ENCODE measurements at regions not wholly inside any gene's neighbourhood (a gene's known extent, or its start where the extent isn't known, plus 50 kb on each side); places are given as distances from the start of the nearest gene placed in this dataset.
"Not testable (repeated sequence)": the region's sequence is repeated elsewhere in the genome, so short reads cannot be mapped to it uniquely, and the experiment has no call there.

GRCh38 chr14:82676403-82676802 is 1142.8 kb upstream of the SEL1L start:
- Histone ChIP-seq H3K27ac (ENCODE audit: insufficient read depth, low read length, poor library complexity, severe bottlenecking) (no peak overlapping the region), H3K4me3 (ENCODE audit: low read depth, low read length) (no peak overlapping the region), H3K36me3 (ENCODE audit: control insufficient read depth, insufficient read depth, low read length) (no peaks in the 10 kb centered on the region), H3K4me1 (ENCODE audit: control insufficient read depth, insufficient read depth, low read length, poor library complexity, severe bottlenecking) (no peaks in the 10 kb centered on the region), H3K9me3 (ENCODE audit: control insufficient read depth in 2 of 2, low read length in 2 of 2) (peaks cover 0 to 5% of the 10 kb centered on the region in 2 experiments), H3K27me3 (ENCODE audit: control insufficient read depth, insufficient read depth, low read length) (no peaks in the 10 kb centered on the region)
- H3K27me3 Mint-ChIP-seq = no peaks in the 10 kb centered on the region
- ATAC-seq (ENCODE audit: low read depth in 2 of 2) (no peak), DNase-seq (no peak)
- no peaks in the 10 kb centered on the region for H3K4me1 Mint-ChIP-seq
- H3K36me3 Mint-ChIP-seq = no peaks in the 10 kb centered on the region
- H3K27ac Mint-ChIP-seq = no peak overlapping the region
- peaks cover 3 to 14% (median 8%) of the 10 kb centered on the region in 7 donors for H3K9me3 Mint-ChIP-seq
- no peak overlapping the region for H3K4me3 Mint-ChIP-seq

- Histone ChIP-seq H3K4me3 (ENCODE audit: low read depth, low read length) (no peak overlapping the region), H3K36me3 (ENCODE audit: control insufficient read depth, insufficient read depth, low read length) (no peaks in the 10 kb centered on the region), H3K9me3 (ENCODE audit: control insufficient read depth in 2 of 2, low read length in 2 of 2) (no peaks in the 10 kb centered on the region), H3K4me1 (ENCODE audit: control insufficient read depth, insufficient read depth, low read length, poor library complexity, severe bottlenecking) (no peaks in the 10 kb centered on the region), H3K27me3 (ENCODE audit: control insufficient read depth, insufficient read depth, low read length) (no peaks in the 10 kb centered on the region), H3K27ac (ENCODE audit: insufficient read depth, low read length, poor library complexity, severe bottlenecking) (no peak overlapping the region)
- no peak overlapping the region for H3K4me3 Mint-ChIP-seq
- H3K27me3 Mint-ChIP-seq = no peaks in the 10 kb centered on the region
- H3K36me3 Mint-ChIP-seq = no peaks in the 10 kb centered on the region
- ATAC-seq (ENCODE audit: low read depth in 2 of 2) = no peak
- no peak for DNase-seq
- no peaks in the 10 kb centered on the region for H3K4me1 Mint-ChIP-seq
- no peak overlapping the region for H3K27ac Mint-ChIP-seq
- H3K9me3 Mint-ChIP-seq = peaks cover 0 to 14% (median 4%) of the 10 kb centered on the region in 7 donors
Measured at GRCh38 chr14:82689948-82690347, 1156.3 kb upstream of the SEL1L start.

- not testable (repeated sequence) for H3K36me3 Mint-ChIP-seq, H3K4me1 Mint-ChIP-seq
Measured at GRCh38 chr14:82691191-82691590, 1157.5 kb upstream of the SEL1L start.

GRCh38 chr14:82694820-82695219 is 1161.2 kb upstream of the SEL1L start:
- H3K4me3 ChIP-seq (ENCODE audit: low read depth, low read length) = no peak overlapping the region
- Mint-ChIP-seq H3K4me1 (no peaks in the 10 kb centered on the region), H3K27me3 (no peaks in the 10 kb centered on the region), H3K9me3 (peaks cover 0 to 21% (median 5%) of the 10 kb centered on the region in 7 donors), H3K36me3 (no peaks in the 10 kb centered on the region), H3K27ac (no peak overlapping the region), H3K4me3 (no peak overlapping the region)
- H3K36me3 ChIP-seq (ENCODE audit: control insufficient read depth, insufficient read depth, low read length) = no peaks in the 10 kb centered on the region
- no peaks in the 10 kb centered on the region for H3K9me3 ChIP-seq (ENCODE audit: control insufficient read depth in 2 of 2, low read length in 2 of 2)
- no peaks in the 10 kb centered on the region for H3K4me1 ChIP-seq (ENCODE audit: control insufficient read depth, insufficient read depth, low read length, poor library complexity, severe bottlenecking)
- no peak for DNase-seq
- H3K27ac ChIP-seq (ENCODE audit: insufficient read depth, low read length, poor library complexity, severe bottlenecking) = no peak overlapping the region
- H3K27me3 ChIP-seq (ENCODE audit: control insufficient read depth, insufficient read depth, low read length) = no peaks in the 10 kb centered on the region
- ATAC-seq (ENCODE audit: low read depth in 2 of 2) = no peak

More at GRCh38 chr14:82691191-82691590, 1157.5 kb upstream of the SEL1L start:
- peaks cover 0 to 14% (median 4%) of the 10 kb centered on the region in 7 donors for H3K9me3 Mint-ChIP-seq
- ATAC-seq (ENCODE audit: low read depth in 2 of 2); H3K4me1 ChIP-seq (ENCODE audit: control insufficient read depth, insufficient read depth, low read length, poor library complexity, severe bottlenecking); H3K4me3 Mint-ChIP-seq; DNase-seq; H3K27ac Mint-ChIP-seq; H3K4me3 ChIP-seq (ENCODE audit: low read depth, low read length); H3K9me3 ChIP-seq (ENCODE audit: control insufficient read depth in 2 of 2, low read length in 2 of 2); H3K27ac ChIP-seq (ENCODE audit: insufficient read depth, low read length, poor library complexity, severe bottlenecking); H3K36me3 ChIP-seq (ENCODE audit: control insufficient read depth, insufficient read depth, low read length); H3K27me3 ChIP-seq (ENCODE audit: control insufficient read depth, insufficient read depth, low read length); H3K27me3 Mint-ChIP-seq: not testable (repeated sequence)

- H3K4me3 Mint-ChIP-seq = no peak overlapping the region
- H3K9me3 Mint-ChIP-seq = peaks cover 4 to 27% (median 8%) of the 10 kb centered on the region in 7 donors
- H3K27ac Mint-ChIP-seq = no peak overlapping the region
- DNase-seq = no peak
- no peaks in the 10 kb centered on the region for H3K27me3 ChIP-seq (ENCODE audit: control insufficient read depth, insufficient read depth, low read length)
- no peaks in the 10 kb centered on the region for H3K36me3 Mint-ChIP-seq
- no peak for ATAC-seq (ENCODE audit: low read depth in 2 of 2)
- no peak overlapping the region for H3K27ac ChIP-seq (ENCODE audit: insufficient read depth, low read length, poor library complexity, severe bottlenecking)
- H3K4me1 Mint-ChIP-seq = no peaks in the 10 kb centered on the region
- H3K9me3 ChIP-seq (ENCODE audit: control insufficient read depth in 2 of 2, low read length in 2 of 2) = no peaks in the 10 kb centered on the region
- H3K36me3 ChIP-seq (ENCODE audit: control insufficient read depth, insufficient read depth, low read length) = no peaks in the 10 kb centered on the region
- no peaks in the 10 kb centered on the region for H3K4me1 ChIP-seq (ENCODE audit: control insufficient read depth, insufficient read depth, low read length, poor library complexity, severe bottlenecking)
- no peak overlapping the region for H3K4me3 ChIP-seq (ENCODE audit: low read depth, low read length)
- no peaks in the 10 kb centered on the region for H3K27me3 Mint-ChIP-seq
Measured at GRCh38 chr14:82704218-82704617, 1170.6 kb upstream of the SEL1L start.

- Histone ChIP-seq H3K4me1 (ENCODE audit: control insufficient read depth, insufficient read depth, low read length, poor library complexity, severe bottlenecking) (no peaks in the 10 kb centered on the region), H3K36me3 (ENCODE audit: control insufficient read depth, insufficient read depth, low read length) (no peaks in the 10 kb centered on the region), H3K27me3 (ENCODE audit: control insufficient read depth, insufficient read depth, low read length) (no peaks in the 10 kb centered on the region), H3K4me3 (ENCODE audit: low read depth, low read length) (no peak overlapping the region), H3K9me3 (ENCODE audit: control insufficient read depth in 2 of 2, low read length in 2 of 2) (no peaks in the 10 kb centered on the region), H3K27ac (ENCODE audit: insufficient read depth, low read length, poor library complexity, severe bottlenecking) (no peak overlapping the region)
- H3K4me1 Mint-ChIP-seq = no peaks in the 10 kb centered on the region
- no peak overlapping the region for H3K4me3 Mint-ChIP-seq
- H3K36me3 Mint-ChIP-seq = no peaks in the 10 kb centered on the region
- no peak for ATAC-seq (ENCODE audit: low read depth in 2 of 2)
- DNase-seq = peak in 1 of 3 donors; percentile 33
- H3K27ac Mint-ChIP-seq = no peak overlapping the region
- H3K27me3 Mint-ChIP-seq = no peaks in the 10 kb centered on the region
- peaks cover 0 to 9% (median 6%) of the 10 kb centered on the region in 7 donors for H3K9me3 Mint-ChIP-seq
Measured at GRCh38 chr14:82710267-82710841, 1176.7 kb upstream of the SEL1L start.

- peaks cover 0 to 26% (median 5%) of the 10 kb centered on the region in 7 donors for H3K9me3 Mint-ChIP-seq
Measured at GRCh38 chr14:82719617-82720016, 1186.0 kb upstream of the SEL1L start.

GRCh38 chr14:82720431-82720830 is 1186.8 kb upstream of the SEL1L start:
- Histone ChIP-seq H3K27me3 (ENCODE audit: control insufficient read depth, insufficient read depth, low read length) (no peaks in the 10 kb centered on the region), H3K4me1 (ENCODE audit: control insufficient read depth, insufficient read depth, low read length, poor library complexity, severe bottlenecking) (no peaks in the 10 kb centered on the region), H3K4me3 (ENCODE audit: low read depth, low read length) (no peak overlapping the region), H3K36me3 (ENCODE audit: control insufficient read depth, insufficient read depth, low read length) (no peaks in the 10 kb centered on the region), H3K9me3 (ENCODE audit: control insufficient read depth in 2 of 2, low read length in 2 of 2) (no peaks in the 10 kb centered on the region), H3K27ac (ENCODE audit: insufficient read depth, low read length, poor library complexity, severe bottlenecking) (no peak overlapping the region)
- no peaks in the 10 kb centered on the region for H3K27me3 Mint-ChIP-seq
- no peak overlapping the region for H3K27ac Mint-ChIP-seq
- H3K36me3 Mint-ChIP-seq = no peaks in the 10 kb centered on the region
- no peak overlapping the region for H3K4me3 Mint-ChIP-seq
- peaks cover 3 to 34% (median 7%) of the 10 kb centered on the region in 7 donors for H3K9me3 Mint-ChIP-seq
- DNase-seq (no peak), ATAC-seq (ENCODE audit: low read depth in 2 of 2) (no peak)
- H3K4me1 Mint-ChIP-seq = no peaks in the 10 kb centered on the region

More at GRCh38 chr14:82719617-82720016, 1186.0 kb upstream of the SEL1L start:
- Histone ChIP-seq H3K4me3 (ENCODE audit: low read depth, low read length) (no peak overlapping the region), H3K4me1 (ENCODE audit: control insufficient read depth, insufficient read depth, low read length, poor library complexity, severe bottlenecking) (no peaks in the 10 kb centered on the region), H3K36me3 (ENCODE audit: control insufficient read depth, insufficient read depth, low read length) (no peaks in the 10 kb centered on the region), H3K9me3 (ENCODE audit: control insufficient read depth in 2 of 2, low read length in 2 of 2) (no peaks in the 10 kb centered on the region), H3K27me3 (ENCODE audit: control insufficient read depth, insufficient read depth, low read length) (no peaks in the 10 kb centered on the region), H3K27ac (ENCODE audit: insufficient read depth, low read length, poor library complexity, severe bottlenecking) (no peak overlapping the region)
- H3K27me3 Mint-ChIP-seq = no peaks in the 10 kb centered on the region
- no peak overlapping the region for H3K4me3 Mint-ChIP-seq
- no peaks in the 10 kb centered on the region for H3K4me1 Mint-ChIP-seq
- ATAC-seq (ENCODE audit: low read depth in 2 of 2) (no peak), DNase-seq (no peak)
- H3K27ac Mint-ChIP-seq = peak overlapping the region in 1 of 3 donors; percentile 55
- H3K36me3 Mint-ChIP-seq = no peaks in the 10 kb centered on the region
